GM20000 (cell line): ENCODE measurements at regions not wholly inside any gene's neighbourhood (a gene's known extent, or its start where the extent isn't known, plus 50 kb on each side); places are given as distances from the start of the nearest gene placed in this dataset.

ENCODE experiments used
- DNase-seq: peaks from one replicate; pipeline ENCODE4 v3.0.0; 2012; ENCODE audit warnings: low spot score
- CTCF ChIP-seq: IDR thresholded peaks from 2 replicates; pipeline ENCODE4 v1.5.1; 2012; ENCODE audit warnings: mild to moderate bottlenecking, control low read depth; ENCODE audit errors: extremely low read depth, missing control alignments

- no peak for TF ChIP-seq CTCF
- no peak for DNase-seq
Observed at GRCh38 chr2:145085612-145086011, 565.7 kb upstream of the ZEB2 start.

GRCh38 chr2:145080426-145080825, 560.5 kb upstream of the ZEB2 start:
- TF ChIP-seq CTCF, result no peak
- DNase-seq, result no peak

- no peak for TF ChIP-seq CTCF
- no peak for DNase-seq
Observed at GRCh38 chr2:145079641-145080040, 559.7 kb upstream of the ZEB2 start.

- TF ChIP-seq CTCF, result no peak
Observed at GRCh38 chr2:145078923-145079322, 559.0 kb upstream of the ZEB2 start.

GRCh38 chr2:145076085-145076484, 556.2 kb upstream of the ZEB2 start:
- DNase-seq, result no peak
- TF ChIP-seq CTCF, result no peak

More at GRCh38 chr2:145078923-145079322, 559.0 kb upstream of the ZEB2 start:
- no peak for DNase-seq

GRCh38 chr2:145075454-145076062, 555.6 kb upstream of the ZEB2 start:
- no peak for DNase-seq

GRCh38 chr2:145070703-145071102, 550.8 kb upstream of the ZEB2 start:
- DNase-seq, result no peak
- TF ChIP-seq CTCF, result no peak

More at GRCh38 chr2:145075454-145076062, 555.6 kb upstream of the ZEB2 start:
- TF ChIP-seq CTCF, result no peak
